Pancreas (tissue), 10 donors: ENCODE measurements at regions not wholly inside any gene's neighbourhood (a gene's known extent, or its start where the extent isn't known, plus 50 kb on each side); places are given as distances from the start of the nearest gene placed in this dataset.

Source experiments
- ATAC-seq, 4 donors: fragments of 200-7000 bp; cut with Tn5 transposase; one replicate each; pipeline versions ENCODE4 v1.8.0 to v1.9.1; 2020; ENCODE audit warnings: mild to moderate bottlenecking in 4 of 4, moderate library complexity in 4 of 4
- DNase-seq, 6 donors: peaks; one replicate each; pipeline ENCODE4 v3.0.0-alpha.2; 2020
- FAIRE-seq: peaks from 2 replicates; lab custom pipeline; 2012; peaks lifted over from hg19 to GRCh38; lab: Jason Lieb, UNC
- H3K27ac ChIP-seq, 4 donors: fragments of 200-600 bp; sonication (generic); 1 replicate in 3 of 4; 2 replicates in 1 of 4; pipeline versions ENCODE4 v1.5.0 to v1.8.0; 2020
- H3K27me3 ChIP-seq, 4 donors: fragments of 200-600 bp; one replicate each; pipeline ENCODE4 v1.8.0; 2021
- H3K36me3 ChIP-seq, 3 donors: fragments of 200-600 bp; sonication (generic) in 1 of 3; one replicate each; pipeline versions ENCODE4 v1.5.0 to v1.8.0; 2020 to 2021
- H3K4me1 ChIP-seq, 3 donors: fragments of 200-600 bp; one replicate each; pipeline ENCODE4 v1.8.0; 2021
- H3K4me3 ChIP-seq, 4 donors: fragments of 200-600 bp; sonication (generic) in 2 of 4; one replicate each; pipeline versions ENCODE4 v1.5.0 to v1.8.0; 2020 to 2021
- H3K9me3 ChIP-seq, 4 donors: fragments of 200-600 bp; one replicate each; pipeline ENCODE4 v1.8.0; 2021
- CTCF ChIP-seq, 4 donors: fragments of 200-600 bp; sonication (generic) in 3 of 4; IDR thresholded peaks; one replicate each; pipeline versions ENCODE4 v1.5.0 to v1.8.0; 2021; ENCODE audit warnings: antibody characterized with exemption in 4 of 4
- WGBS, 2 donors: extraction: QIAGEN DNeasy Blood & Tissue Kit; methylation state at CpG; one replicate each; pipeline ENCODE4 v1.1.7; 2013; 5-methylcytosine and 5-hydroxymethylcytosine counted together
- intact Hi-C, 3 donors: fragments of 100-400 bp; cut with DNase I; formaldehyde crosslinking; loops; one replicate each; pipeline versions ENCODE4 v1.11.1 to v1.14.2; 2022
- donor health status: healthy with polysubstance abuse.
- donor health status: DM: no; HTN: no; CAD: no; lungs with moderate emphysema.
- donor health status: DM: no; HTN: no; CAD: no.
- donor health status: control.
- donor health status: control.
- donor health status: Bipolar disorder and iron deficiency.
- donor health status: DM: yes; HTN: yes; CAD: no.
- donor health status: DM: no; HTN: no; CAD: no.
- donor health status: DM: no; HTN: no; CAD: no.
- donor health status: DM: yes; HTN: yes; CAD: no.

GRCh38 chr18:14919666-14920065 lies 171.7 kb downstream of the ANKRD30B start:
- Histone ChIP-seq H3K9me3 (no peaks in the 10 kb centered on the region), H3K27ac (no peak overlapping the region), H3K27me3 (no peaks in the 10 kb centered on the region), H3K4me3 (no peak overlapping the region), H3K36me3 (no peaks in the 10 kb centered on the region), H3K4me1 (no peaks in the 10 kb centered on the region)
- TF ChIP-seq CTCF (IDR thresholded peaks at IDR 0.05), result no peak
- peak in 1 of 6 donors; percentile 27 for DNase-seq
- 7 to 11% methylated on average over 1 of the region's 1 CpG for WGBS, 2 donors
- peak; percentile 37 to 88 (median 46) for ATAC-seq
- intact Hi-C loops, result no loop called here
- no peak for FAIRE-seq

GRCh38 chr18:14921031-14921430 lies 173.1 kb downstream of the ANKRD30B start:
- Histone ChIP-seq H3K27ac (no peak overlapping the region), H3K9me3 (no peaks in the 10 kb centered on the region), H3K4me1 (no peaks in the 10 kb centered on the region), H3K4me3 (no peak overlapping the region), H3K27me3 (no peaks in the 10 kb centered on the region), H3K36me3 (no peaks in the 10 kb centered on the region)
- no peak for TF ChIP-seq CTCF (IDR thresholded peaks at IDR 0.05)
- no peak for DNase-seq
- FAIRE-seq, result no peak
- intact Hi-C loops, result no loop called here
- 80 to 81% methylated on average over 5 of the region's 5 CpGs for WGBS, 2 donors
- ATAC-seq, result no peak

- Histone ChIP-seq H3K36me3 (no peaks in the 10 kb centered on the region), H3K27ac (no peak overlapping the region), H3K27me3 (no peaks in the 10 kb centered on the region), H3K4me1 (no peaks in the 10 kb centered on the region), H3K4me3 (no peak overlapping the region), H3K9me3 (no peaks in the 10 kb centered on the region)
- DNase-seq, result no peak
- intact Hi-C loops, result no loop called here
- FAIRE-seq, result no peak
- peak in 1 of 4 donors; percentile 54 for ATAC-seq
- 43 to 68% methylated on average over 4 of the region's 4 CpGs for WGBS, 2 donors
- TF ChIP-seq CTCF (IDR thresholded peaks at IDR 0.05), result no peak
Observed at GRCh38 chr18:14921547-14921946, 173.6 kb downstream of the ANKRD30B start.

- WGBS, 2 donors, result 84 to 89% methylated on average over 3 of the region's 3 CpGs
- TF ChIP-seq CTCF (IDR thresholded peaks at IDR 0.05), result no peak
- FAIRE-seq, result no peak
Observed at GRCh38 chr18:14922031-14922430, 174.1 kb downstream of the ANKRD30B start.

GRCh38 chr18:14922965-14923565 lies 175.1 kb downstream of the ANKRD30B start:
- no peak for TF ChIP-seq CTCF (IDR thresholded peaks at IDR 0.05)

More at GRCh38 chr18:14922031-14922430, 174.1 kb downstream of the ANKRD30B start:
- H3K4me3 ChIP-seq, result no peak overlapping the region
- intact Hi-C loops, result no loop called here
- ATAC-seq, result no peak
- no peaks in the 10 kb centered on the region for H3K9me3 ChIP-seq
- no peaks in the 10 kb centered on the region for H3K4me1 ChIP-seq
- no peak for DNase-seq
- H3K27me3 ChIP-seq, result no peaks in the 10 kb centered on the region
- no peak overlapping the region for H3K27ac ChIP-seq
- H3K36me3 ChIP-seq, result no peaks in the 10 kb centered on the region

More at GRCh38 chr18:14922965-14923565, 175.1 kb downstream of the ANKRD30B start:
- no peaks in the 10 kb centered on the region for H3K4me1 ChIP-seq
- DNase-seq (no peak), ATAC-seq (no peak), FAIRE-seq (no peak)
- no peaks in the 10 kb centered on the region for H3K27me3 ChIP-seq
- no peaks in the 10 kb centered on the region for H3K9me3 ChIP-seq
- intact Hi-C loops, result no loop called here
- whole genome bisulfite sequencing, 2 donors, result 58 to 64% methylated on average over 4 of the region's 4 CpGs
- no peaks in the 10 kb centered on the region for H3K36me3 ChIP-seq
- H3K27ac ChIP-seq, result no peak overlapping the region
- H3K4me3 ChIP-seq, result no peak overlapping the region
